ENCODE measurements at regions not wholly inside any gene's neighbourhood (a gene's known extent, or its start where the extent isn't known, plus 50 kb on each side); places are given as distances from the start of the nearest gene placed in this dataset.
"Not testable (repeated sequence)": the region's sequence is repeated elsewhere in the genome, so short reads cannot be mapped to it uniquely, and the experiment has no call there.

GRCh38 chr14:28308734-28309133 is 457.9 kb upstream of the FOXG1 start:
- no peak overlapping the region for H3K4me3 ChIP-seq (ENCODE audit: low read depth, low read length)
- TF ChIP-seq, protein P1, sequence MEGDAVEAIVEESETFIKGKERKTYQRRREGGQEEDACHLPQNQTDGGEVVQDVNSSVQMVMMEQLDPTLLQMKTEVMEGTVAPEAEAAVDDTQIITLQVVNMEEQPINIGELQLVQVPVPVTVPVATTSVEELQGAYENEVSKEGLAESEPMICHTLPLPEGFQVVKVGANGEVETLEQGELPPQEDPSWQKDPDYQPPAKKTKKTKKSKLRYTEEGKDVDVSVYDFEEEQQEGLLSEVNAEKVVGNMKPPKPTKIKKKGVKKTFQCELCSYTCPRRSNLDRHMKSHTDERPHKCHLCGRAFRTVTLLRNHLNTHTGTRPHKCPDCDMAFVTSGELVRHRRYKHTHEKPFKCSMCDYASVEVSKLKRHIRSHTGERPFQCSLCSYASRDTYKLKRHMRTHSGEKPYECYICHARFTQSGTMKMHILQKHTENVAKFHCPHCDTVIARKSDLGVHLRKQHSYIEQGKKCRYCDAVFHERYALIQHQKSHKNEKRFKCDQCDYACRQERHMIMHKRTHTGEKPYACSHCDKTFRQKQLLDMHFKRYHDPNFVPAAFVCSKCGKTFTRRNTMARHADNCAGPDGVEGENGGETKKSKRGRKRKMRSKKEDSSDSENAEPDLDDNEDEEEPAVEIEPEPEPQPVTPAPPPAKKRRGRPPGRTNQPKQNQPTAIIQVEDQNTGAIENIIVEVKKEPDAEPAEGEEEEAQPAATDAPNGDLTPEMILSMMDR (IDR thresholded peaks at IDR 0.05; ENCODE audit: low read depth, low read length), result no peak

- not testable (repeated sequence) for H3K4me3 ChIP-seq (ENCODE audit: low read depth, low read length)
Measured at GRCh38 chr14:28317890-28318675, 448.5 kb upstream of the FOXG1 start.

DNA sequence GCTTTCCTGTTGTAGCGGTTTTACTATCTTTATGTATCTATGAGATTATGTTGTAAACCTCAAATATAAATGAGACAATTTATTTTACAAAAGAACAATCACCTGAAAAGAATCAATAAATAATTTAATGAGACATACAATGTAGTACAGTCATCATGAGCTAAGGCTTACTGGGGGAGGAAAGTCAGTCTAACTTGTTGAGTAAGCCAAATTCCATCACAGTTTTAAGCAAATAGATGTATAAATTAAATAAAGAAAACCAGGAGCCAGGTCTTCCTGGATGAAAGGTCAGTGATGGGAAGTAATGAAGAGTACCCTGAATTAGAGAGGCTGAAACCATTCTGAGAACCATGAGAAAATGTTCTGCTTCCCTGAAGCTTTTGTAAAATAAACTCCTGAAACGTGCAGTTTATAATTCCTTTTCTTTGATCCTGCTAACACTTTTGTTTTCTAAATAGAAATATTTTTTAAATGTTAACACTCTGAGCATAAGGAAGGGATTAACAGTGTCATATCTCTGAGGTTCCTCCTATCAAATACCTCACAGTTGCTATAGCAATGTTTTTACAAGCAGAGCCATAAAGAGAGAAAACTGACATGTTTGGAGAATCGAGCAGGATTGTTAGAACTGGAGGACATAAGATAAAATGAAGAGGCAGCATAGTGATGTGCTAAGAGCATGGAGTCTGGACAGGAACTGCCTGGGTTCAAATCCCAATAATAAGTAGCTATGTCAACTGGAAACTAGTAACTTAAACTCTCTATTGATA is 444.9 kb upstream of the FOXG1 start:
- no peak overlapping the region for H3K4me3 ChIP-seq (ENCODE audit: low read depth, low read length)
- TF ChIP-seq, protein P1 (IDR thresholded peaks at IDR 0.05; ENCODE audit: low read depth, low read length), result no peak

- TF ChIP-seq, protein P1 (IDR thresholded peaks at IDR 0.05; ENCODE audit: low read depth, low read length), result no peak
- H3K4me3 ChIP-seq (ENCODE audit: low read depth, low read length), result no peak overlapping the region
Measured at GRCh38 chr14:28323366-28323765, 443.2 kb upstream of the FOXG1 start.

DNA sequence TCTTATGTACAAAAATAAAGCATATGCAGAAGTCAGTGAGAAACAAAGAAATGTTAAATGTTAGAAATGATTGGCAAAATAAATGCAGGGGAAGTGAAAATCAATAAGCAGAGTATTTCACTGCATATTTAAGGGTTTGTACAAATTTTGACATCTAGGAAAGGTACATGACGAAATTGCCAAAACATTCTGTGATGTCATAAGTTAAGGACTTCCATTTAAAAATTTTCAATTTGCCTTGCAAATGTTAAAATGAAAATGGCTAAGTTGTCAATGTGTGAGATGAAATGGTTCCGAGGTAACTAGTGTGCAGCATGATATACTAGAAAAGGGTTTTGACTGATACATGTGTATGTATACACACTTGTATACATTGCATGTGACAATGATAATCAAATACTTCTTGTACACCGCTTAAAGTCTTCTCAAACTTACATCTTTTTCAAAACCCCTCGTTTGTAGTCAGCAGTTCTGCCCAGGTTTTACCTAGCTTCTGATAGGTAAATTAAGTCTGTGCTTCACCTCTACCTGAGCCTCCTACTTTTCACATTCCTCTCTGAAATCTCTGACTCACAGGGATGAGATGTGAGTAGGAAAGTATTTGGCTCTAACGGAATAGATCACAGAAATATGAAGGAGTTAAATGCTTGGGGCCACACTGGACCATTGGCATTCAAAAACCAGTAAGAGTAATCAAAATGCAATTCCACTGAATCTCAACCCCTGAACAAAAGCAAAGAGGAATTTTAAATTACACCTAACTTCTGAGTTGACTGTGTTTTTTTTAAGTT is 442.4 kb upstream of the FOXG1 start:
- TF ChIP-seq, protein P1 (IDR thresholded peaks at IDR 0.05; ENCODE audit: low read depth, low read length), result no peak
- H3K4me3 ChIP-seq (ENCODE audit: low read depth, low read length), result no peak overlapping the region

GRCh38 chr14:28340816-28341215 is 425.8 kb upstream of the FOXG1 start:
- TF ChIP-seq, protein P1 (IDR thresholded peaks at IDR 0.05; ENCODE audit: low read depth, low read length), result no peak
- H3K4me3 ChIP-seq (ENCODE audit: low read depth, low read length), result no peak overlapping the region

DNA sequence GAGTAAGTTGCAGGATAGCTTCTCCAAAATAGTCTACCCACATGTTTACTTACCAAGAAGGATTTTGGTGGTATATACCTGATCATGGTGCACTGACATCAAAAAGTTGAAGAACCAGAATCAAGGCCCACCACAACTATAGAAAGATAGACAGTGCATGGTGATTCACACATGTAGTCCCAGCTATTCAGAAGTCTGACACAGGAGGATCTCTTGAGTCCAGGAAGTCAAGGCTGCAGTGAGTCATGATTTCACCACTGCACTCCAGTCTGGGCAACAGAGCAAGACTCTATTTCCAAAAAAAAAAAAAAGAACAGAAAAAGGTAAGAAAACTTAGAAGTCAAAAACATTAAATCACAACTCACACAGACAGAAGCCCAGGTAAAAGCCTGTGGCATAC is 422.2 kb upstream of the FOXG1 start:
- TF ChIP-seq, protein P1 (IDR thresholded peaks at IDR 0.05; ENCODE audit: low read depth, low read length), result no peak

More for the DNA sequence above, 422.2 kb upstream of the FOXG1 start:
- no peak overlapping the region for H3K4me3 ChIP-seq (ENCODE audit: low read depth, low read length)
